BE2C (cell line): ENCODE measurements at regions not wholly inside any gene's neighbourhood (a gene's known extent, or its start where the extent isn't known, plus 50 kb on each side); places are given as distances from the start of the nearest gene placed in this dataset.

Experiments used
- DNase-seq: peaks from one replicate; pipeline ENCODE4 v3.0.0-alpha.2; 2020
- H3K27me3 ChIP-seq: fragments of 250-450 bp; sonication (Bioruptor Pico); 2 replicates; pipeline ENCODE4 v1.5.1; 2020; ENCODE audit warnings: mild to moderate bottlenecking
- H3K36me3 ChIP-seq: fragments of 250-450 bp; sonication (Bioruptor Pico); 2 replicates; pipeline ENCODE4 v1.5.1; 2020; ENCODE audit warnings: mild to moderate bottlenecking
- H3K4me1 ChIP-seq: fragments of 250-450 bp; sonication (Bioruptor Pico); 2 replicates; pipeline ENCODE4 v1.5.1; 2020
- H3K4me3 ChIP-seq: 2 replicates; pipeline ENCODE4 v1.5.1; 2011; ENCODE audit warnings: low read depth, low read length
- H3K9me3 ChIP-seq: fragments of 250-450 bp; sonication (Bioruptor Pico); 2 replicates; pipeline ENCODE4 v1.5.1; 2020
- CTCF ChIP-seq: IDR thresholded peaks from 2 replicates; pipeline ENCODE4 v1.5.1; 2012; ENCODE audit warnings: mild to moderate bottlenecking, low read depth, low read length

DNA sequence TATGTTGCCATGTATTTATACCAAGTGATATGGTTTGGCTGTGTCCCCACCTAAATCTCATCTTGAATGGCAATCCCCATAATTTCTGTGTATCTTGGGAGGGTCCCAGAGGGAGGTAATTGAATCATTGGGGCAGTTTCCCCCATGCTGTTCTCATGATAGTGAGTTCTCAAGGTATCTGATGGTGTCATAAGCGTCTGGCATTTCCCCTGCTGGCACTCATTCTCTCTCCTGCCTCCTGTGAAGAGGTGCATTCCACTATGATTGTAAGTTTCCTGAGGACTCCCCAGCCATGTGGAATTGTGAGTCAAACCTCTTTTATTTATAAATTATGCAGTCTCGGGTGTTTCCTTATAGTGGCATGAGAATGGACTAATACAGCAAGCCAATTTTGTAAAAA is 140.8 kb upstream of the ADAMTSL1 start:
- no peak for DNase-seq
- no peaks in the 10 kb centered on the region; the same call in 1 of the 2 replicates for H3K27me3 ChIP-seq
- H3K9me3 ChIP-seq, result no peaks in the 10 kb centered on the region
- no peaks in the 10 kb centered on the region for H3K4me1 ChIP-seq
- no peak overlapping the region for H3K4me3 ChIP-seq
- TF ChIP-seq CTCF, result no peak
- no peaks in the 10 kb centered on the region for H3K36me3 ChIP-seq

GRCh38 chr9:18335825-18336224 is 138.1 kb upstream of the ADAMTSL1 start:
- no peak overlapping the region for H3K4me3 ChIP-seq
- DNase-seq, result no peak
- H3K4me1 ChIP-seq, result no peaks in the 10 kb centered on the region
- no peaks in the 10 kb centered on the region for H3K9me3 ChIP-seq
- TF ChIP-seq CTCF, result no peak
- no peaks in the 10 kb centered on the region for H3K36me3 ChIP-seq
- no peaks in the 10 kb centered on the region; the same call in 1 of the 2 replicates for H3K27me3 ChIP-seq

DNA sequence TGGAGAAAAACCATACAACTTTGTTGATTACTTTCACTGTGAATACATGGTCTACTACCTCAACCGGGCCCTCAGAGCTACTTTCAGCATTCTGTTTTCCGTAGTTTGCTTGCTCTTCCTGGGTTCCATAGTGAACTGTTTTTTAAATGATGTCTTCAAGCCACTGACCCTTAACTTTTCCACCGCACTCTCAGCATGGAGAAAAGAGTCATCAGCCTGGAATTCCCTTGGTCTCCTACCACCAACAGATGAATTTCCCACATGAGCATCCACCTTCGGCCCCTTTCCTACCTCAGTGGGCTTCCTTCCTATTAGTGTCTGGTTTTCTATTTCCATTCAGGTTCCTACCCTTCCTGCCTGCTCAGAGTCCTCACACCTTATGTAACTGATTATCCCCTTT is 135.9 kb upstream of the ADAMTSL1 start:
- no peaks in the 10 kb centered on the region for H3K4me1 ChIP-seq
- no peaks in the 10 kb centered on the region; the same call in 1 of the 2 replicates for H3K27me3 ChIP-seq
- no peak for DNase-seq
- TF ChIP-seq CTCF, result no peak
- H3K9me3 ChIP-seq, result no peaks in the 10 kb centered on the region
- H3K36me3 ChIP-seq, result no peaks in the 10 kb centered on the region
- H3K4me3 ChIP-seq, result no peak overlapping the region

- no peaks in the 10 kb centered on the region for H3K36me3 ChIP-seq
- no peaks in the 10 kb centered on the region for H3K4me1 ChIP-seq
- TF ChIP-seq CTCF, result no peak
- no peak overlapping the region for H3K4me3 ChIP-seq
- no peaks in the 10 kb centered on the region for H3K27me3 ChIP-seq
- no peaks in the 10 kb centered on the region for H3K9me3 ChIP-seq
- DNase-seq, result no peak
Measured at GRCh38 chr9:18343784-18344183, 130.2 kb upstream of the ADAMTSL1 start.

GRCh38 chr9:18346745-18347144 is 127.2 kb upstream of the ADAMTSL1 start:
- Histone ChIP-seq H3K27me3 (no peaks in the 10 kb centered on the region), H3K36me3 (no peaks in the 10 kb centered on the region), H3K9me3 (no peaks in the 10 kb centered on the region), H3K4me1 (no peaks in the 10 kb centered on the region), H3K4me3 (no peak overlapping the region)
- no peak for TF ChIP-seq CTCF
- no peak for DNase-seq

GRCh38 chr9:18347386-18348082 is 126.4 kb upstream of the ADAMTSL1 start:
- H3K36me3 ChIP-seq, result no peaks in the 10 kb centered on the region
- H3K9me3 ChIP-seq, result no peaks in the 10 kb centered on the region
- no peak overlapping the region for H3K4me3 ChIP-seq
- no peak for DNase-seq
- H3K4me1 ChIP-seq, result no peaks in the 10 kb centered on the region
- TF ChIP-seq CTCF, result no peak
- no peaks in the 10 kb centered on the region for H3K27me3 ChIP-seq
